GM19328 (cell line): ENCODE measurements at regions not wholly inside any gene's neighbourhood (a gene's known extent, or its start where the extent isn't known, plus 50 kb on each side); places are given as distances from the start of the nearest gene placed in this dataset.
"Not testable (repeated sequence)": the region's sequence is repeated elsewhere in the genome, so short reads cannot be mapped to it uniquely, and the experiment has no call there.

ENCODE experiments used
- ATAC-seq: cut with Tn5 transposase; IDR thresholded peaks from one replicate; pipeline ENCODE4 v1.9.1; 2021; ENCODE audit warnings: mild to moderate bottlenecking, moderate library complexity; ENCODE audit not compliant: unreplicated experiment

- ATAC-seq: no peak
These were observed 97.2 kb upstream of the PODXL start for GRCh38 chr7:131653418-131654248.

- no peak for ATAC-seq
These were observed 96.5 kb upstream of the PODXL start for GRCh38 chr7:131652934-131653333.

- ATAC-seq: no peak
These were observed 95.8 kb upstream of the PODXL start for GRCh38 chr7:131652194-131652593.

DNA sequence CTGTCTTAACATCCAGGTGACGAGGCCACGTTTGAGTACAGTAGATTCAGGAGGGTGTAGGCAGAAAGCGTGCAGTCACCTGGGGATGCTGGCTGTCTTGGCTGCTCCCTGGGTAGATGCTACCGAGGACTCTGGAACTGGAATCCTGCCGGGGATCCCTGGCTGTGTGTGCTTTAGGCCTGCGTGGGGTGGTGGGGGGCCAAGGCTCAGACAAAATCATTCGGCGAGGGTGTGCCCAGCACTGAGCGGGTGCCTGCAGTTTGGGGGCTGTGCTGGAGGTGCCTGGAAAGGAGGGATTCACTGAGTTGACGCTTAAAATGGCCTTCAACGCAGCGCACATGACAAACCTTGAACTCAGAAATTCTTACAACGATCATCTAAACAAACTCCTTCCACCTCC, 93.5 kb upstream of the PODXL start:
- ATAC-seq: no peak

- ATAC-seq: no peak
These were observed 92.6 kb upstream of the PODXL start for GRCh38 chr7:131649003-131649541.

DNA sequence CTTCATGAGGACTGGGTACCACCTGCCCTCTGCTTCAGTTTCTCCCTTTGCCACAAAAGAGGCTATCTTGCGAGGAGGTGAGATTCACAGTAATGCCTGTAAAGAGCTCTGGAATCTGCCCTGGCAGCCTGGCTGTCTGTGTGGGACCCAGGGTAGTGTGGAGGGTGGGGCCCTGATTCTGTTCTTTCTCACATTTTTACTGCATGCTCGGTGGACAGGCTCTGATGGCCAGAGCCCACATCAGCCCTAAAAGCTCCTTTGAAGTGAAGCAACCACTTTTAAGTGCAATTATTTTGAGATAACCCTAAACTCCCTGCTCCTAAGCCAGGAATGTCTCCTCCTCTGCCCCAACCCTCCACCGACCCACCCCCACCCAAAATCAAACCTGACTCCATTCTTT, 92.1 kb upstream of the PODXL start:
- no peak for ATAC-seq

DNA sequence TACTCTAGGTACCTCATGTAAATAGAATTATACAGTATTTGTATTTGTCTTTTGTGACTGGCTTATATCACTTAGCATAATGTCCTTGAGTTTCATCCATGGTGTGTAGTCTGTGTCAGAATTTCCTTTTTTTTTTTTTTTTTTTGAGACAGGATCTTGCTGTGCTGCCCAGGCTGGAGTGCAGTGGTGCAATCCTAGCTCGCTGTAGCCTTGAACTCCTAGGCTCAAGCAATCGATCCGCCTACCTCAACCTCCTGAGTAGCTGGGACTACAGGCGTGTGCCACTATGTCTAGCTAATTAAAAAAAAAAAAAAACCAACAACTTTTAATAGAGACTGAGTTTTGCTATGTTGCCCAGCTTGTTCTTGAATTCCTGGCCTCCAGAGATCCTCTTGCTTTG, 89.8 kb upstream of the PODXL start:
- no peak for ATAC-seq

GRCh38 chr7:131642429-131642828, 86.0 kb upstream of the PODXL start:
- ATAC-seq: no peak

GRCh38 chr7:131640686-131641085, 84.3 kb upstream of the PODXL start:
- no peak for ATAC-seq

DNA sequence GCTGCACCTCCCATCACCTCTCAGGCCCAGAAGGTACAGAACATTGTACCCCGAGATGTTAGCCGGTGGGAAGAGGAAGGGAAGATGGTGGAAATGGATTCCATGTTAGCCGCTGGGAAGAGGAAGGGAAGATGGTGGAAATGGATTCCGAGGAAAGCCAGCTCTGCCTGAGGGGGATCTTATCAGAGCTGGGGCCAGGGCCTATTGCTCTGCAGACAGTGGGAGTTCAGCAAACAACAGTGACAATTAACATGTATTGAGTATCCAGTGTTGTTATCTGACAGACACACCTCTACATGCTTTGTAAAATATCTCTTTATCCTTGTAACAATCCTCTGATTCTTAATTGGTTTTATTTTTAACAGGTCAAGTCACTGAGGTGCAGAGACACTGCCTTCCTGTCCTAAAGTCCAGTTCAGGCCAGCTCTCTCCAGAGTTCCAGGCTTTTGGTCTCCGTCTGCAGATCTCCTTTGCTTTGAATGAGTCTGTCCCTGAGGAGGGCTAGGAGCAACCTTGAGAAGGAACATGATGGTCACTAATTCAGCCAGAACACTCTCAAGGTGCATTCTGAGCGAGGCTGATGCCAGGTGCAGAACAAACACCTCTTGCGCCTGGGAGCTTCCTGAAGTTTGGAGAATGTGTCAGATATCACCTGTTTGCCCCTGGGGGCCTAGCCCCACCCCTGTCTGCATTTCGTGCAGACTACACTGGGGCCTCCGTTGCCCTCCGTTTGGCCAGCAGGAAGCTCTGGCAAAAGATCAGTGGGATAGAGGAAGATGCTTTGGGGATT, 82.4 kb upstream of the PODXL start:
- ATAC-seq: no peak

- ATAC-seq: no peak
These were observed 81.4 kb upstream of the PODXL start for GRCh38 chr7:131637859-131638258.

DNA sequence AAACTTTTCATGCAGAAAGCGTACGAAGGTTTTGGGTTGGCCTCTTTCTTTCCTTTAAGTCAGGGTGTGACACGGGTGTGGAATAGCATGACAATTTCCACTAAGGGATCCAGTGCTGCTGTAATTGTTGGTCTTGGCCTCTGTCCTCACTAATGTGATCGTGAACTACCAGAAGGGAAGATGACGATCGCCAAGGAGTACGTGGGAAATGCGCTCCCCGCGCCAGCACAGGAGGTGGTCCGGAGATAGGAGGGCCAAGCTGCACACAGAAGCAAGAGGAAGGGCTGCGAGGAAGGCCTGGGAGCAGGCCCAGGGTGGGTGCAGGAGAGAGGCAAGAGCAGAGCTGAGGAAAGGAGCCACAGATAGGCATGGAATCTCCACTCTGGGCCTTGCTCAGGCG, 79.7 kb upstream of the PODXL start:
- no peak for ATAC-seq

DNA sequence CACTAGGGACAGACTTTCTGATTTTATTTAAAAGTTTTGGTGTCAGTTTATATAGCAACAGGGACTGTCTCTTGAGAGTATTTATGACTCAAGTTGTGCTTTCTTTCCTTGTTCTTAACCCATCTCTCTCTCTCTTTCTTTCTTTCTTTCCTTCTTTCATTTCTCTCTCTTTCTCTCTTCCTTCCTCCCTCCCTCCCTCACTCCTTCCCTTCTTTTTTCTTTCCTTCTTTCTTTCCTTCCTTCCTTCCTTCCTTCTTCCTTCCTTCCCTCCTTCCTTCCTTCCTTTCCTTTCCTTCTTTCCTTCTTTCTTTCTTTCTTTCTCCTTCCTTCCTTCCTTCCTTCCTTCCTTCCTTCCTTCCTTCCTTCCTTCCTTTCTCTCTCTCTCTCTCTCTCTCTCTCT, 77.8 kb upstream of the PODXL start:
- not testable (repeated sequence) for ATAC-seq

DNA sequence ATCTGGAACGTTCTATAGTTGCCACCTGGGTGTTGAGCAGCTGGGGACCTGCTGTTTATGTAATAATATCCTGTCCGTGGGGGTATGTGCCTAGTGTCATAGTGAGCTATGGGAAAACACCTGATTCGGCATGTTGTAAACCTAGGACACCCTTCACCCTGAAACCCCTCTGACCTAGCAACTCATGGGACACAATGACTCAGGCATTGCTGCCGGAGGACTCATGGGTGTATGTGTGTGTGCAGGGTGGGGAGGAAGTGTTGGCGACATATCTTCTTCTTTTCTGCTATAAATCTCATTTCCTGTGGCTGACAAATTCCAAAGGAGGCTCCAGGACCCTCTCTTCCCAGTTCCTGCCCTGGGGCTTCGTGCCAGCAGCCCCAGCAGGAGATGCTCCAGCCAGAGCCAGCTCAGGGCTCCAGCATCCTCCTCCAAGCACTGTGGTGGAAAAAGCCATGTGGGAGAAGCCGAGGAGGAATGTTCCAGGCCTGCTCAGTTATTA, 77.0 kb upstream of the PODXL start:
- no peak for ATAC-seq

DNA sequence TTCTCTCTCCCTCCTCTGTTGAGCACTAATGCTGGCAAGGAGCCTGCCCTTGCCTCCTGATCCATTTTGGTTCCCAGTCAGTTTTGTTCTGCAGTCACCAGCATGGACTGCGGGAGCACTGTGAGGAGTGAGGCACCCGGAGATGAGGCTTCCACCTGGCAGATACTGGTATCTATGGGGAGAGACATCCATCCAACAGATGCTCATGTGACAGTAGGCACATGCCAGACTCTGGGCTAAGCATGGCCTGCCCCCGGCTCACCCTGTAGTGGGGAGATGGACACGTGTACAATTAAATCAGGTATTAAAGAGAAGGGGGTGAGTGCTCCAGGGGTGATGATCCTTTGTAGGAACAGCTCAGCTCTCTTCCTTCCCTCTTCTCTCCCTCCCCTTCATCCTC, 74.0 kb upstream of the PODXL start:
- no peak for ATAC-seq

DNA sequence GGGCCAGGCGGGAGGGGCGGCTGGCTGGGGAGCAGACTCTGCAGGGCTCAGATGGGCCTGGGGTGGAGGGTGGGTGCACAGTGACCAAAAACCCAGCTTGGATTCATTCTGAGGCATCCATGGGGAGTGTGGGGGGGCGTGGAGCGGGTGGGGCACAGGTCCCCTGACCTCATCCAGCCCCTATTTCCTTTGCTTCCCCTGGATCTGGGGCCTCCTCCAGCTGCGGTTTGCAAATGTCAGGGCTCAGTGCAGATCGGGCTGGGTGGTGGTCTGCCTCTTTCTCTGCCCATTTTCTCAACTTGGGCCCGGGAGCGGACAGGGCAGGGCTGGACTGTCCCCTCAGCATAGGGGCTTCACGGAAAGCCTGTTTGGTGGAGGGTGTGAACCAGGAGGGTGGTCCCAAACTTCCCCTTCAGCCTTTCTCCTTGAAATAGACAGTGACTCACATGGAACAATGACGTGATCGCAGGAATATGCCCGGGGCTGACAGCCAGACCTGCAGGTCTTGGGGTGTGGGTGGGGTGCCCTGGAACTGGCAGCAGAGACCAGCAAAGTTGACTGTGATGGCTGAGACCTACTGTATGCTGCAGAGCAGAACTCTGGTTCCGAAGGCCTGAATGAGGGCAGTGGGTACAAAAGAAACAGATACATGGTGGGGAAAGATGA, 72.9 kb upstream of the PODXL start:
- no peak for ATAC-seq

GRCh38 chr7:131628634-131629033, 72.2 kb upstream of the PODXL start:
- no peak for ATAC-seq

DNA sequence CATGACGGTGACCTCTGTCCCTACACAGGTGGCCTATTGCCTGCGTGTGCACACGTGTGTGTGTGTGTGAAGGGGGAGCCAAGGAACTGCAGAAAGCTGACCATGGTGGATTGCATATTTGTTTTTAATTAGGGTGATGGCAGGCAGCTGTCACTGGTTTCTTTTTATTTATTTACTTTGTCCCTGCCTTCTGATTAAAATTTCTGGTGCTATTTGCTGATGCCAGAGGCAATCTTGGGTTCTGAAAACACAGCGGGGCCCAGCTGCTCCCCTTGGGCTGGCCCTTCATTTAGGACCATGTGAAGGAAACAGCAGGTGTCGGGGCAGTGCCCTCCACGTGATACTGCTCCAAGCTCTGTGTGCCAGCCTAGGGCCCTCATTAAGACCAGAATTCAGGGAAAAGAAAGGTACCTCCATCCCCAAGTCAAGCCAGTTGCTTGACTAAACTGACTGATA, 71.3 kb upstream of the PODXL start:
- ATAC-seq: no peak

DNA sequence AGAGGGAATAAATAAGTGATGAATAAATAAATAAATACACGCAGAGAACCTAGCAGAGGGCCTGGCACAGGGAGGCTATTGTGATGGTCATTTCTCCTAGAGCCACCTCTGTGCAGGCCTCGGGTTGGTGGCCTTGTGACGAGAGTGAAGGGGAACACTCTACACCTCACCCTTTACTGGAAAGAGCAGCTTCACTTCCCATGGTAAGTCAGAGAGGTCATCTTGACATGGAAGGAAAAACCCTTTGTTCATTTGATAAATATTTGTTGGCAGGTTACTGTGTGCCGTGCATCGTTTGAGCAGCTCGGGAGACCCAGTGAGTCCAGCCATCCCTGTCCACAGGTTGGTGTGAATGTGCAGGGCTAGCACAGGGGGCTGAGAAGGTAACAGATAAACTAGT, 70.2 kb upstream of the PODXL start:
- ATAC-seq: no peak

- ATAC-seq: no peak
These were observed 69.5 kb upstream of the PODXL start for GRCh38 chr7:131625817-131626372.

DNA sequence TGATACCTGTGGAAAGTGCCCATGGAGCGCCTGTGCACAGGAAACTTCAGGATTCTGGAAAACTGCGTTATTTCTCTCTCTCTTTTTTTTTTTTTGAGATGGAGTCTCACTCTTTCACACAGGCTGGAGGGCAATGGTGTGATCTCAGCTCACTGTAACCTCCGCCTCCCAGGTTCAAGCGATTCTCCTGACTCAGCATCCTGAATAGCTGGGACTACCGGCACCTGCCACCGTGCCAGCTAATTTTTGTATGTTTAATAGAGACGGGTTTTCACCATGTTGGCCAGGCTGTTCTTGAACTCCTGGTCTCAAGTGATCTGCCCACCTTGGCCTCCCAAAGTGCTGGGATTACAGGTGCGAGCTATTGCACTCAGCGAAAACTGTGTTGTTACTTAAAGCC, 68.9 kb upstream of the PODXL start:
- ATAC-seq: not testable (repeated sequence)
